D721Med (cell line): ENCODE measurements at regions not wholly inside any gene's neighbourhood (a gene's known extent, or its start where the extent isn't known, plus 50 kb on each side); places are given as distances from the start of the nearest gene placed in this dataset.

Source experiments
- DNase-seq: peaks from one replicate; pipeline ENCODE4 v3.0.0; 2011; ENCODE audit warnings: low spot score; ENCODE audit not compliant: insufficient read length
- FAIRE-seq: peaks from 2 replicates; lab custom pipeline; 2011; peaks lifted over from hg19 to GRCh38; lab: Jason Lieb, UNC
- CTCF ChIP-seq: IDR thresholded peaks from 2 replicates; pipeline ENCODE4 v1.5.1; 2012; ENCODE audit warnings: mild to moderate bottlenecking, control low read depth; ENCODE audit not compliant: insufficient read depth; ENCODE audit errors: missing control alignments

GRCh38 chr2:240220371-240220770, 79.9 kb upstream of the OTOS start:
- no peak for TF ChIP-seq CTCF
- FAIRE-seq (no peak), DNase-seq (no peak)

- TF ChIP-seq CTCF: no peak
- no peak for DNase-seq
- FAIRE-seq: no peak
These were observed 83.2 kb upstream of the OTOS start for GRCh38 chr2:240223631-240224030.

GRCh38 chr2:240224676-240225075, 84.2 kb upstream of the OTOS start:
- TF ChIP-seq CTCF: no peak
- DNase-seq (no peak), FAIRE-seq (no peak)

- no peak for FAIRE-seq
- DNase-seq: no peak
- no peak for TF ChIP-seq CTCF
These were observed 84.7 kb upstream of the OTOS start for GRCh38 chr2:240225131-240225530.

GRCh38 chr2:240225660-240226475, 85.4 kb upstream of the OTOS start:
- no peak for FAIRE-seq
- peak; percentile 8 for TF ChIP-seq CTCF
- no peak for DNase-seq

GRCh38 chr2:240226672-240227537, 86.4 kb upstream of the OTOS start:
- FAIRE-seq: no peak

More at GRCh38 chr2:240226672-240227537, 86.4 kb upstream of the OTOS start:
- DNase-seq: no peak
- TF ChIP-seq CTCF: no peak
